ENCODE measurements at regions not wholly inside any gene's neighbourhood (a gene's known extent, or its start where the extent isn't known, plus 50 kb on each side); places are given as distances from the start of the nearest gene placed in this dataset.

DNA sequence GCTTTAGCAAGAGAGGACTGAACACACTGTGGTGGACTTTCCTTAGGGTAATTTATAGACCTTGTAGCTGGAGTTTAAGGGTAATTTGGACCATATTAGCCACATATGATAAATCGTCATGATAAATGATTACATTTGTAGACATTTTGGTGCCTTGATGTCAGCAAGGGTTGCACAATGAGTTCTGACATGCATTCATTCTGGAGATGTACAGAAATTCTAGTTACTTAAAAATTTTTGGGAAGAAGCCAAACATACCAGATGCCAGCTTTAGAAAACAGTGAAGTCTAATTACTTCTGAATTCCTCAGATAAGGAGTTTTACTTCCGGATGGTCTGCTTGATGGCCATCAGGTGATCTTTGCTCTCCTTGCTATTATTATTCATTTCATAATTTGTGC, 653.1 kb downstream of the TBC1D32 start:
- TF ChIP-seq, protein P1, sequence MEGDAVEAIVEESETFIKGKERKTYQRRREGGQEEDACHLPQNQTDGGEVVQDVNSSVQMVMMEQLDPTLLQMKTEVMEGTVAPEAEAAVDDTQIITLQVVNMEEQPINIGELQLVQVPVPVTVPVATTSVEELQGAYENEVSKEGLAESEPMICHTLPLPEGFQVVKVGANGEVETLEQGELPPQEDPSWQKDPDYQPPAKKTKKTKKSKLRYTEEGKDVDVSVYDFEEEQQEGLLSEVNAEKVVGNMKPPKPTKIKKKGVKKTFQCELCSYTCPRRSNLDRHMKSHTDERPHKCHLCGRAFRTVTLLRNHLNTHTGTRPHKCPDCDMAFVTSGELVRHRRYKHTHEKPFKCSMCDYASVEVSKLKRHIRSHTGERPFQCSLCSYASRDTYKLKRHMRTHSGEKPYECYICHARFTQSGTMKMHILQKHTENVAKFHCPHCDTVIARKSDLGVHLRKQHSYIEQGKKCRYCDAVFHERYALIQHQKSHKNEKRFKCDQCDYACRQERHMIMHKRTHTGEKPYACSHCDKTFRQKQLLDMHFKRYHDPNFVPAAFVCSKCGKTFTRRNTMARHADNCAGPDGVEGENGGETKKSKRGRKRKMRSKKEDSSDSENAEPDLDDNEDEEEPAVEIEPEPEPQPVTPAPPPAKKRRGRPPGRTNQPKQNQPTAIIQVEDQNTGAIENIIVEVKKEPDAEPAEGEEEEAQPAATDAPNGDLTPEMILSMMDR (IDR thresholded peaks at IDR 0.05): no peak
- TF ChIP-seq POLR2A (IDR thresholded peaks at IDR 0.05): no peak
